SU-DHL-6 (cell line): ENCODE measurements at regions not wholly inside any gene's neighbourhood (a gene's known extent, or its start where the extent isn't known, plus 50 kb on each side); places are given as distances from the start of the nearest gene placed in this dataset.
"Not testable (repeated sequence)": the region's sequence is repeated elsewhere in the genome, so short reads cannot be mapped to it uniquely, and the experiment has no call there.

Experiments used
- H2AFZ ChIP-seq: fragments of 200-600 bp; sonication (generic); 2 replicates; pipeline ENCODE4 v1.6.1; 2014; ENCODE audit warnings: low read depth, mild to moderate bottlenecking, moderate library complexity, mixed read lengths, antibody characterized with exemption, low read length; ENCODE audit not compliant: severe bottlenecking
- H3F3A ChIP-seq: fragments of 200-600 bp; shearing (Covaris generic); 2 replicates; pipeline ENCODE4 v1.6.0; 2016; ENCODE audit warnings: antibody characterized with exemption, mild to moderate bottlenecking; ENCODE audit not compliant: insufficient read depth
- H3K27ac ChIP-seq: fragments of 200-600 bp; sonication (generic); 2 replicates; pipeline ENCODE4 v1.5.1; 2016; ENCODE audit warnings: low read depth, mild to moderate bottlenecking, low read length, moderate library complexity, mixed read lengths
- H3K27me3 ChIP-seq: fragments of 200-600 bp; sonication (generic), shearing (Covaris generic); 2 replicates; pipeline ENCODE4 v1.6.0; 2014; ENCODE audit warnings: mild to moderate bottlenecking, low read length
- H3K36me3 ChIP-seq: fragments of 200-600 bp; sonication (generic); 2 replicates; pipeline ENCODE4 v1.6.1; 2014; ENCODE audit warnings: mild to moderate bottlenecking, low read length, mixed read lengths
- H3K4me2 ChIP-seq: fragments of 300-600, 200-600 bp; shearing (Covaris generic), sonication (generic); 2 replicates; pipeline ENCODE4 v1.6.0; 2014; ENCODE audit warnings: low read length, low read depth, mild to moderate bottlenecking; ENCODE audit not compliant: poor library complexity, severe bottlenecking
- H3K4me3 ChIP-seq: fragments of 200-600 bp; sonication (generic); 2 replicates; pipeline ENCODE4 v1.5.1; 2014; ENCODE audit warnings: antibody characterized with exemption, low read length, mild to moderate bottlenecking, mixed read lengths; ENCODE audit not compliant: insufficient read depth, poor library complexity, severe bottlenecking
- H3K79me2 ChIP-seq: fragments of 200-600 bp; sonication (generic); 2 replicates; pipeline ENCODE4 v1.6.1; 2014; ENCODE audit warnings: mild to moderate bottlenecking, low read length, moderate library complexity; ENCODE audit not compliant: insufficient read depth
- H3K9ac ChIP-seq: fragments of 200-600 bp; sonication (generic); 2 replicates; pipeline ENCODE4 v1.7.0; 2014; ENCODE audit warnings: mild to moderate bottlenecking, low read length
- H3K9me2 ChIP-seq: fragments of 200-600 bp; sonication (generic); replicated peaks from 2 replicates; pipeline ENCODE4 v1.6.1; 2014; ENCODE audit warnings: low read length; ENCODE audit not compliant: insufficient read depth
- H3K9me3 ChIP-seq: fragments of 200-600 bp; sonication (generic); 2 replicates; pipeline ENCODE4 v1.6.1; 2014; ENCODE audit warnings: low read length, mixed read lengths; ENCODE audit not compliant: insufficient read depth
- H4K20me1 ChIP-seq: fragments of 200-600 bp; sonication (generic); 2 replicates; pipeline ENCODE4 v1.6.1; 2014; ENCODE audit warnings: low read depth, mild to moderate bottlenecking, antibody characterized with exemption, low read length, moderate library complexity, mixed read lengths
- CTCF ChIP-seq: fragments of 200-600 bp; sonication (generic); IDR thresholded peaks from one replicate; pipeline ENCODE4 v1.5.1; 2017; ENCODE audit warnings: antibody characterized with exemption, mild to moderate bottlenecking, low read length, moderate library complexity; ENCODE audit not compliant: insufficient read depth, poor library complexity, severe bottlenecking
- EZH2phosphoT487 ChIP-seq: fragments of 200-600 bp; sonication (generic), shearing (Covaris generic); conservative IDR thresholded peaks from 2 replicates; pipeline ENCODE4 v1.6.1; 2018; ENCODE audit warnings: mild to moderate bottlenecking, antibody characterized with exemption, low read length, moderate library complexity, mixed read lengths

GRCh38 chr6:155635416-155635815 is 179.8 kb upstream of the NOX3 start:
- Histone ChIP-seq H3K36me3 (no peaks in the 10 kb centered on the region), H3K4me2 (no peak overlapping the region), H3K27ac (no peak overlapping the region), H3K27me3 (no peaks in the 10 kb centered on the region), H2AFZ (no peak overlapping the region), H3F3A (no peaks in the 10 kb centered on the region), H3K9ac (no peak overlapping the region), H3K4me3 (no peak overlapping the region), H3K79me2 (no peaks in the 10 kb centered on the region), H4K20me1 (no peaks in the 10 kb centered on the region), H3K9me3 (no peaks in the 10 kb centered on the region), H3K9me2 (no peaks in the 10 kb centered on the region)
- TF ChIP-seq CTCF (no peak), EZH2phosphoT487 (no peak)

- Histone ChIP-seq H3K9me2 (no peaks in the 10 kb centered on the region), H3K27ac (no peak overlapping the region), H3K4me2 (no peak overlapping the region), H4K20me1 (no peaks in the 10 kb centered on the region), H3K36me3 (no peaks in the 10 kb centered on the region), H3F3A (no peaks in the 10 kb centered on the region), H3K27me3 (no peaks in the 10 kb centered on the region), H3K9me3 (no peaks in the 10 kb centered on the region), H2AFZ (no peak overlapping the region), H3K79me2 (no peaks in the 10 kb centered on the region), H3K9ac (no peak overlapping the region), H3K4me3 (no peak overlapping the region)
- TF ChIP-seq CTCF (no peak), EZH2phosphoT487 (no peak)
These were observed 174.4 kb upstream of the NOX3 start for GRCh38 chr6:155630085-155630484.

GRCh38 chr6:155629652-155630051 is 174.0 kb upstream of the NOX3 start:
- Histone ChIP-seq H3K4me2 (no peak overlapping the region), H3K79me2 (no peaks in the 10 kb centered on the region), H2AFZ (no peak overlapping the region), H4K20me1 (no peaks in the 10 kb centered on the region), H3K9me3 (no peaks in the 10 kb centered on the region), H3K27me3 (no peaks in the 10 kb centered on the region), H3K27ac (no peak overlapping the region), H3K9me2 (no peaks in the 10 kb centered on the region), H3K9ac (no peak overlapping the region), H3K4me3 (no peak overlapping the region), H3K36me3 (no peaks in the 10 kb centered on the region), H3F3A (no peaks in the 10 kb centered on the region)
- no peak for TF ChIP-seq CTCF
- TF ChIP-seq EZH2phosphoT487, result no peak

GRCh38 chr6:155628306-155628705 is 172.7 kb upstream of the NOX3 start:
- no peak overlapping the region for H2AFZ ChIP-seq
- H3K79me2 ChIP-seq, result no peaks in the 10 kb centered on the region
- no peaks in the 10 kb centered on the region for H3K9me3 ChIP-seq
- H4K20me1 ChIP-seq, result no peaks in the 10 kb centered on the region
- H3F3A ChIP-seq, result no peaks in the 10 kb centered on the region
- TF ChIP-seq CTCF (no peak), EZH2phosphoT487 (no peak)
- H3K27me3 ChIP-seq, result no peaks in the 10 kb centered on the region
- no peak overlapping the region for H3K9ac ChIP-seq
- no peak overlapping the region for H3K4me3 ChIP-seq
- no peak overlapping the region for H3K4me2 ChIP-seq
- H3K9me2 ChIP-seq, result no peaks in the 10 kb centered on the region
- no peaks in the 10 kb centered on the region for H3K36me3 ChIP-seq
- H3K27ac ChIP-seq, result no peak overlapping the region

- H3K9me2 ChIP-seq, H3K4me2 ChIP-seq, H3K27ac ChIP-seq, H3K9me3 ChIP-seq, H3K27me3 ChIP-seq, H4K20me1 ChIP-seq, H3K79me2 ChIP-seq, H3K9ac ChIP-seq, H3F3A ChIP-seq, H2AFZ ChIP-seq, H3K4me3 ChIP-seq, H3K36me3 ChIP-seq: not testable (repeated sequence)
These were observed 172.1 kb upstream of the NOX3 start for GRCh38 chr6:155627722-155628212.
